IMR-90 (cell line): ENCODE measurements at regions not wholly inside any gene's neighbourhood (a gene's known extent, or its start where the extent isn't known, plus 50 kb on each side); places are given as distances from the start of the nearest gene placed in this dataset.
A peak's percentile ranks its signal among the peaks of the same experiment; 100 is the strongest.

Experiments used
- ATAC-seq: fragments of 200-7000 bp; cut with Tn5 transposase; 2 replicates; pipeline ENCODE4 v1.9.1; 2020; ENCODE audit warnings: low read depth, mild to moderate bottlenecking, moderate library complexity
- BruUV-seq: library from RNA; stranded (reverse); fragments of 400-500 nt; replicated peaks from 2 replicates; lab custom pipeline; 2021; lab: Mats Ljungman, UMichigan
- CTCF ChIA-PET: fragments of 300-600 bp; formaldehyde crosslinking; extraction: SDS; loops from one replicate; lab custom pipeline; 2021; ENCODE audit warnings: antibody characterized with exemption; lab: Yijun Ruan, JAX
- POLR2A ChIA-PET: fragments of 300-600 bp; sonication (Branson Sonifier 250); formaldehyde crosslinking; loops from one replicate; lab custom pipeline; 2022; ENCODE audit warnings: antibody characterized with exemption; ENCODE audit not compliant: unreplicated experiment; lab: Charles Lee
- DNase-seq: peaks from one replicate; pipeline ENCODE4 v3.0.0; 2013
- H2AFZ ChIP-seq: replicated peaks from 2 replicates; pipeline ENCODE3; 2013; ENCODE audit warnings: low read length, mild to moderate bottlenecking; ENCODE audit not compliant: poor library complexity
- H2AK5ac ChIP-seq: 2 replicates; pipeline ENCODE4 v1.6.1; 2013; ENCODE audit warnings: low read depth, low read length, inconsistent platforms
- H2AK9ac ChIP-seq: replicated peaks from 2 replicates; pipeline ENCODE3; 2013; ENCODE audit warnings: mild to moderate bottlenecking, low read depth, low read length, moderate library complexity; ENCODE audit not compliant: poor library complexity
- H2BK120ac ChIP-seq: 2 replicates; pipeline ENCODE4 v1.6.1; 2013; ENCODE audit warnings: low read depth, low read length, inconsistent platforms
- H2BK15ac ChIP-seq: 3 replicates; pipeline ENCODE4 v1.6.1; 2013; ENCODE audit warnings: low read depth, low read length, inconsistent platforms
- H2BK20ac ChIP-seq: 2 replicates; pipeline ENCODE4 v1.6.1; 2013; ENCODE audit warnings: low read depth, mild to moderate bottlenecking, inconsistent platforms, low read length, moderate library complexity
- H2BK5ac ChIP-seq: 2 replicates; pipeline ENCODE4 v1.6.1; 2013; ENCODE audit warnings: mild to moderate bottlenecking, low read depth, low read length, inconsistent platforms; ENCODE audit not compliant: poor library complexity, severe bottlenecking
- H3K14ac ChIP-seq: replicated peaks from 2 replicates; pipeline ENCODE4 v1.6.1; 2013; ENCODE audit warnings: low read depth, low read length, inconsistent platforms
- H3K18ac ChIP-seq: 2 replicates; pipeline ENCODE4 v1.6.1; 2013; ENCODE audit warnings: low read depth, low read length, control low read depth
- H3K23ac ChIP-seq: 2 replicates; pipeline ENCODE4 v1.6.1; 2013; ENCODE audit warnings: low read depth, low read length, inconsistent platforms
- H3K27ac ChIP-seq: 2 replicates; pipeline ENCODE4 v1.5.1; 2013; ENCODE audit warnings: mild to moderate bottlenecking, control low read depth, low read length; ENCODE audit not compliant: insufficient read depth
- H3K27me3 ChIP-seq: 2 replicates; pipeline ENCODE4 v1.6.1; 2013; ENCODE audit warnings: low read length; ENCODE audit not compliant: control insufficient read depth, insufficient read depth
- H3K36me3 ChIP-seq: 2 replicates; pipeline ENCODE4 v1.6.1; 2013; ENCODE audit warnings: low read length, mixed read lengths; ENCODE audit not compliant: control insufficient read depth, insufficient read depth
- H3K4ac ChIP-seq: 2 replicates; pipeline ENCODE4 v1.6.1; 2013; ENCODE audit warnings: low read depth, low read length, inconsistent platforms
- H3K4me1 ChIP-seq: 2 replicates; pipeline ENCODE4 v1.6.1; 2013; ENCODE audit warnings: low read length, mixed read lengths; ENCODE audit not compliant: control insufficient read depth, insufficient read depth
- H3K4me2 ChIP-seq: 2 replicates; pipeline ENCODE4 v1.6.1; 2013; ENCODE audit warnings: low read depth, mild to moderate bottlenecking, control low read depth, low read length, moderate library complexity
- H3K4me3 ChIP-seq: 2 replicates; pipeline ENCODE4 v1.5.1; 2013; ENCODE audit warnings: low read depth, mild to moderate bottlenecking, control low read depth, low read length, moderate library complexity; ENCODE audit not compliant: insufficient read depth
- H3K56ac ChIP-seq: 2 replicates; pipeline ENCODE4 v1.6.1; 2013; ENCODE audit warnings: low read length, inconsistent platforms; ENCODE audit not compliant: insufficient read depth; ENCODE audit errors: extremely low read depth
- H3K79me1 ChIP-seq, 2 experiments: 2 replicates each; pipeline ENCODE4 v1.6.1; 2013; ENCODE audit warnings: low read length in 2 of 2, inconsistent platforms in 1 of 2, low read depth in 1 of 2
- H3K9ac ChIP-seq: 2 replicates; pipeline ENCODE4 v1.6.1; 2013; ENCODE audit warnings: low read depth, low read length, control low read depth
- H3K9me1 ChIP-seq: 2 replicates; pipeline ENCODE4 v1.6.1; 2013; ENCODE audit warnings: low read length, inconsistent platforms; ENCODE audit not compliant: insufficient read depth
- H3K9me3 ChIP-seq: 2 replicates; pipeline ENCODE4 v1.6.1; 2013; ENCODE audit warnings: low read length; ENCODE audit not compliant: control insufficient read depth, insufficient read depth
- H4K20me1 ChIP-seq: 2 replicates; pipeline ENCODE4 v1.6.1; 2013; ENCODE audit warnings: low read length, inconsistent platforms; ENCODE audit not compliant: insufficient read depth
- H4K5ac ChIP-seq: 2 replicates; pipeline ENCODE4 v1.6.1; 2013; ENCODE audit warnings: mild to moderate bottlenecking, low read depth, low read length, control low read depth
- H4K8ac ChIP-seq, 2 experiments: 2 replicates each; pipeline ENCODE4 v1.6.1; 2013; ENCODE audit warnings: low read depth in 2 of 2, low read length in 2 of 2, control low read depth in 1 of 2, inconsistent platforms in 1 of 2
- H4K91ac ChIP-seq: 2 replicates; pipeline ENCODE4 v1.6.1; 2013; ENCODE audit warnings: low read depth, low read length, inconsistent platforms; ENCODE audit not compliant: insufficient read depth
- BHLHE40 ChIP-seq: fragments of 150-350 bp; IDR thresholded peaks from 2 replicates; pipeline ENCODE4 v1.6.1; 2016; ENCODE audit warnings: mild to moderate bottlenecking, low read depth, low read length
- CEBPB ChIP-seq: IDR thresholded peaks from 2 replicates; pipeline ENCODE4 v1.6.1; 2012; ENCODE audit warnings: low read depth, low read length, improper control_type of control experiment
- CTCF ChIP-seq: conservative IDR thresholded peaks from 2 replicates; pipeline ENCODE4 v1.5.1; 2012; ENCODE audit warnings: mild to moderate bottlenecking, low read depth, low read length, improper control_type of control experiment
- FOS ChIP-seq: fragments of 150-350 bp; IDR thresholded peaks from 2 replicates; pipeline ENCODE4 v1.6.1; 2016; ENCODE audit warnings: low read depth, low read length
- MAFK ChIP-seq: IDR thresholded peaks from 2 replicates; pipeline ENCODE4 v1.6.1; 2012; ENCODE audit warnings: low read depth, low read length, improper control_type of control experiment
- POLR2A ChIP-seq: IDR thresholded peaks from 2 replicates; pipeline ENCODE4 v1.6.1; 2012; ENCODE audit warnings: mild to moderate bottlenecking, low read depth, low read length
- SMC3 ChIP-seq: fragments of 150-350 bp; IDR thresholded peaks from 2 replicates; pipeline ENCODE4 v1.6.1; 2016; ENCODE audit warnings: low read depth, mild to moderate bottlenecking, antibody characterized with exemption, low read length, moderate library complexity
- WGBS, 2 experiments: methylation state at CpG; one replicate each; pipeline versions ENCODE4 v1.1.5 to v1.1.7; 2013; ENCODE audit warnings: missing lambda C conversion rate in 2 of 2; ENCODE audit not compliant: insufficient read length in 1 of 2; ENCODE audit errors: extremely low coverage in 2 of 2; 5-methylcytosine and 5-hydroxymethylcytosine counted together
- dilution Hi-C: fragments of 300-500 bp; cut with HindIII; formaldehyde crosslinking; loops from one replicate; pipeline ENCODE4 v1.14.3; 2018; ENCODE audit warnings: low sequenced_read_pairs; ENCODE audit not compliant: unreplicated experiment
- in situ Hi-C: fragments of 300-500 bp; cut with MboI; formaldehyde crosslinking; loops from 3 replicates; pipeline ENCODE4 v1.14.3; 2019; ENCODE audit warnings: low sequenced_read_pairs, inconsistent platforms, mixed read lengths
- intact Hi-C: fragments of 100-400 bp; cut with micrococcal nuclease; formaldehyde crosslinking; loops from 2 replicates; pipeline ENCODE4 v1.10.0; 2022

- intact Hi-C loops (no loop called here), dilution Hi-C loops (no loop called here), in situ Hi-C loops (no loop called here)
- Histone ChIP-seq H3K79me1 (no peaks in the 10 kb centered on the region), H3K18ac (no peak overlapping the region), H3K4me1 (no peaks in the 10 kb centered on the region), H2AFZ (no peak overlapping the region), H3K9me3 (no peaks in the 10 kb centered on the region), H4K5ac (no peak overlapping the region), H3K27me3 (no peaks in the 10 kb centered on the region), H3K56ac (no peak overlapping the region), H2BK20ac (no peak overlapping the region), H3K23ac (no peak overlapping the region), H3K9ac (no peak overlapping the region), H3K4me2 (no peak overlapping the region), H4K20me1 (no peaks in the 10 kb centered on the region), H3K14ac (no peak overlapping the region), H3K27ac (no peak overlapping the region), H2BK120ac (no peak overlapping the region), H3K36me3 (no peaks in the 10 kb centered on the region), H3K4ac (no peak overlapping the region), H3K4me3 (no peak overlapping the region), H4K8ac (no peak overlapping the region), H2AK5ac (no peak overlapping the region), H3K9me1 (no peaks in the 10 kb centered on the region), H2AK9ac (no peak overlapping the region), H2BK5ac (no peak overlapping the region), H4K91ac (no peak overlapping the region), H2BK15ac (no peak overlapping the region)
- ChIA-PET POLR2A (no interaction called here), CTCF (no interaction called here)
- no TSS peak for BruUV-seq
- ATAC-seq (no peak), DNase-seq (no peak)
- TF ChIP-seq FOS (no peak), SMC3 (no peak), POLR2A (no peak), CEBPB (no peak), CTCF (no peak), MAFK (peak; percentile 86), BHLHE40 (no peak)
- WGBS, 2 experiments = no CpG with 5 or more reads among the region's 1 CpG
Measured at GRCh38 chr4:58767598-58767997, 1657.4 kb upstream of the IGFBP7 start.
